ENCODE measurements at regions not wholly inside any gene's neighbourhood (a gene's known extent, or its start where the extent isn't known, plus 50 kb on each side); places are given as distances from the start of the nearest gene placed in this dataset.

- Histone ChIP-seq H3K4me3 (no peak overlapping the region), H3K27me3 (no peaks in the 10 kb centered on the region), H3K4me1 (no peaks in the 10 kb centered on the region), H3K36me3 (no peaks in the 10 kb centered on the region), H3K9me3 (no peaks in the 10 kb centered on the region), H3K27ac (no peak overlapping the region)
- no peak for DNase-seq (ENCODE audit: low spot score in 2 of 2)
- 57 to 78% methylated on average over 3 of the region's 3 CpGs for WGBS, 2 donors
- TF ChIP-seq CTCF (IDR thresholded peaks at IDR 0.05) (no peak), EP300 (IDR thresholded peaks at IDR 0.05) (no peak), POLR2A (IDR thresholded peaks at IDR 0.05) (no peak)
These were observed 245.2 kb upstream of the FOXK1 start for GRCh38 chr7:4436936-4437335.

GRCh38 chr7:4437916-4438315 lies 244.2 kb upstream of the FOXK1 start:
- WGBS, 2 donors, result 26 to 31% methylated on average over 4 of the region's 4 CpGs
- no peak for DNase-seq (ENCODE audit: low spot score in 2 of 2)
- H3K36me3 ChIP-seq, result no peaks in the 10 kb centered on the region
- H3K4me3 ChIP-seq, result no peak overlapping the region
- H3K4me1 ChIP-seq, result no peaks in the 10 kb centered on the region
- no peaks in the 10 kb centered on the region for H3K9me3 ChIP-seq
- H3K27ac ChIP-seq, result no peak overlapping the region
- no peaks in the 10 kb centered on the region for H3K27me3 ChIP-seq
- TF ChIP-seq POLR2A (IDR thresholded peaks at IDR 0.05), result no peak
- TF ChIP-seq EP300 (IDR thresholded peaks at IDR 0.05), result no peak

- H3K36me3 ChIP-seq, result no peaks in the 10 kb centered on the region
- H3K27me3 ChIP-seq, result no peaks in the 10 kb centered on the region
- WGBS, 2 donors, result 98 to 100% methylated on average over 1 of the region's 1 CpG
- H3K4me1 ChIP-seq, result no peaks in the 10 kb centered on the region
- no peak for TF ChIP-seq CTCF (IDR thresholded peaks at IDR 0.05)
- TF ChIP-seq POLR2A (IDR thresholded peaks at IDR 0.05), result no peak
- TF ChIP-seq EP300 (IDR thresholded peaks at IDR 0.05), result no peak
- H3K27ac ChIP-seq, result no peak overlapping the region
- no peaks in the 10 kb centered on the region for H3K9me3 ChIP-seq
- no peak for DNase-seq (ENCODE audit: low spot score in 2 of 2)
- no peak overlapping the region for H3K4me3 ChIP-seq
These were observed 243.3 kb upstream of the FOXK1 start for GRCh38 chr7:4438723-4439245.

- H3K27ac ChIP-seq, result no peak overlapping the region
- no peaks in the 10 kb centered on the region for H3K27me3 ChIP-seq
- DNase-seq (ENCODE audit: low spot score in 2 of 2), result no peak
- no peaks in the 10 kb centered on the region for H3K4me1 ChIP-seq
- no peak for TF ChIP-seq POLR2A (IDR thresholded peaks at IDR 0.05)
- TF ChIP-seq EP300 (IDR thresholded peaks at IDR 0.05), result no peak
- no peak for TF ChIP-seq CTCF (IDR thresholded peaks at IDR 0.05)
- no peaks in the 10 kb centered on the region for H3K36me3 ChIP-seq
- no peaks in the 10 kb centered on the region for H3K9me3 ChIP-seq
- H3K4me3 ChIP-seq, result no peak overlapping the region
- WGBS, 2 donors, result 62 to 76% methylated on average over 6 of the region's 6 CpGs
These were observed 242.7 kb upstream of the FOXK1 start for GRCh38 chr7:4439444-4439843.

- 61 to 76% methylated on average over 1 of the region's 1 CpG for WGBS, 2 donors
These were observed 238.0 kb upstream of the FOXK1 start for GRCh38 chr7:4444106-4444505.

More at GRCh38 chr7:4444106-4444505, 238.0 kb upstream of the FOXK1 start:
- H3K27ac ChIP-seq, result no peak overlapping the region
- H3K36me3 ChIP-seq, result no peaks in the 10 kb centered on the region
- H3K4me1 ChIP-seq, result no peaks in the 10 kb centered on the region
- H3K9me3 ChIP-seq, result no peaks in the 10 kb centered on the region
- no peaks in the 10 kb centered on the region for H3K27me3 ChIP-seq
- no peak overlapping the region for H3K4me3 ChIP-seq
- no peak for DNase-seq (ENCODE audit: low spot score in 2 of 2)
- TF ChIP-seq EP300 (IDR thresholded peaks at IDR 0.05) (no peak), CTCF (IDR thresholded peaks at IDR 0.05) (no peak), POLR2A (IDR thresholded peaks at IDR 0.05) (no peak)

Data from tibial nerve (tissue), 4 donors.